AG09309 (cell line): ENCODE measurements at regions not wholly inside any gene's neighbourhood (a gene's known extent, or its start where the extent isn't known, plus 50 kb on each side); places are given as distances from the start of the nearest gene placed in this dataset.

Experiments
- DNase-seq: peaks from one replicate; pipeline ENCODE4 v3.0.0-alpha.2; 2010; ENCODE audit warnings: low read depth
- H3K4me3 ChIP-seq: 2 replicates; pipeline ENCODE4 v1.5.1; 2011; ENCODE audit warnings: mild to moderate bottlenecking, low read depth, low read length, moderate library complexity; ENCODE audit not compliant: control insufficient read depth
- CTCF ChIP-seq: IDR thresholded peaks from 2 replicates; pipeline ENCODE4 v1.5.1; 2011; ENCODE audit warnings: mild to moderate bottlenecking, low read depth, low read length, inconsistent platforms; ENCODE audit not compliant: insufficient read depth, control insufficient read depth; ENCODE audit errors: missing control alignments

DNA sequence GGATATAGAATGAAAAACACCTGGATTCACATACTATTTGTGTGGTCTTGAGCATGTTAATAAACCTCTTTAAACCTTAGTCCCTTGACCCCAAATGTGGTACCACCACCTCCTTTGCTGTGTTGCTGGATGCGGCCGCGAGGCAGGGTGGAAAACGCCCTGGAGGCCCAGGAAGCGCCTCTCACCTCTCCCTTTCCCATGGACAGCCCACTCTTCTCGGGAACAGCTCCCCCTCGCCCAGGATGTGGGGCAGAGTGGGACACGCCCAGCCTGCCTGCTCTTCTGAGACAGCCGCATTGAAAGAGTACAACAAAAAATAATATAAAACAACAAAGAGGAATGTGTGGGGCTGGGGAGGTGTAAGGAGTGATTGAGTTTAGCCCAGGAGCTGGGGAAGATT lies 549.0 kb upstream of the ID2 start:
- no peak for TF ChIP-seq CTCF
- no peak overlapping the region for H3K4me3 ChIP-seq
- DNase-seq = no peak

GRCh38 chr2:8133363-8133762 lies 548.5 kb upstream of the ID2 start:
- TF ChIP-seq CTCF = no peak
- no peak overlapping the region for H3K4me3 ChIP-seq
- DNase-seq = no peak

GRCh38 chr2:8133913-8134472 lies 547.9 kb upstream of the ID2 start:
- no peak for TF ChIP-seq CTCF
- no peak for DNase-seq
- H3K4me3 ChIP-seq = no peak overlapping the region

DNA sequence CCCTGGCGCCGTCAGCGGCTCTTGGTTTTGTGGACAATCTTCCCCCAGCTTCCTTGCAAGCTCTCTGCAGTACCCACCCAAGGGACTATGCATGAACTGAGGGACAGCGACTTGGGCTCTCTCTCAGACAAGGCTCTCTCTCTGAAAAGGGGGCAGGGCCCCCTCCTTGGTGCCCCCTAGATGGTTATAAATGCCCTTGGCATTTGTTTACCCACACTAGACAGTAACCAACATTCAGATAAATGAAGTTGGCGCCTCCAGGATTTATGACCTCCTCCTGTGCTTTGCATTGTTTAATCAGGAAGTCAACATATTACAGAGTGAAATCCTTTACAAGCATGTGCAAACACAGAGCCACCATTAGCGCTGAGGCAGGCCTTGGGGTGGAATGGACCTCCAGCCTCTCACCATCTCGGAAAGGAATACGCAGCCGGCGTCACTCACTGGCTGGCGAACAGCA lies 547.4 kb upstream of the ID2 start:
- no peak for TF ChIP-seq CTCF
- no peak overlapping the region for H3K4me3 ChIP-seq
- no peak for DNase-seq

DNA sequence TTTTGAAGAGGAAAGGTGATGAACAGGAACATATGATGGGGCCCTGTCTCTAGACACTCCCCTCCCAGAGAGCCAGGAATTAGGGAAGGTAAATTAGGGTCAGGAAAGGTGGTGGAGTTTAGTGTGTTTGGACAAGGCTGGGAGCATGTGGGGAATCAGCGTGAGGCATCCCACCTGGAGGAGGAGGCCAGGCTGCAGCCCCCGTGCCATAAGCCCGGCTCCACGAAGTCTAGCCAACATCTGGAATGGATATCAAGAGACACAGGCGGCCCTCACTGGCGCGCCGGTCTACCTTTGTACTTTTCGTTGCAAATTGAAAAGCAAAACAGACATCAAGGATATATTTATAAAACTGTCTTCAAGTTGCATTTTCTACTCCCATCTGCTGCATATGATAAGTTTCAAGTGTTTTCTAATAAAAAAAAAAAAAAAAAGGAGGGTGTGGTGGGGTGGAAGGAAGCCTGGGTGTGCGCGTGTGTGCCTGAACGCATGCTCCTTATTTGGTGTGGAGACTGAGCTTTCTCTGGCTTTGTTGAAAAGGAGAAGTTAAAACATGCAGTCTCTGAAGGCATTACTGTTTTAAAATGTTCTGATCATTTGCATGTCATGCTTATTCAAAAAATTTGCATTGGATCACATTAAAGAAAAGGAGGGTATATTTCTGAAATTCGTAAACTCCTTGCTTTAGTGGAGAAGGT lies 546.7 kb upstream of the ID2 start:
- no peak for DNase-seq
- no peak for TF ChIP-seq CTCF
- no peak overlapping the region for H3K4me3 ChIP-seq

GRCh38 chr2:8137801-8138200 lies 544.1 kb upstream of the ID2 start:
- DNase-seq = no peak
- no peak overlapping the region for H3K4me3 ChIP-seq
- TF ChIP-seq CTCF = no peak
